NT2/D1 (cell line): ENCODE measurements at regions not wholly inside any gene's neighbourhood (a gene's known extent, or its start where the extent isn't known, plus 50 kb on each side); places are given as distances from the start of the nearest gene placed in this dataset.

Source experiments
- SUZ12 ChIP-seq: IDR thresholded peaks from 2 replicates; pipeline ENCODE4 v1.6.1; 2011; ENCODE audit not compliant: insufficient read length, insufficient read depth; ENCODE audit errors: extremely low read depth
- YY1 ChIP-seq: IDR thresholded peaks from 2 replicates; pipeline ENCODE4 v1.6.1; 2011; ENCODE audit not compliant: insufficient read length, insufficient read depth
- ZNF274 ChIP-seq: IDR thresholded peaks from 2 replicates; pipeline ENCODE4 v1.6.1; 2011; ENCODE audit warnings: mild to moderate bottlenecking, low read depth, low read length

GRCh38 chr1:98294127-98294526 is 367.4 kb upstream of the SNX7 start:
- no peak for TF ChIP-seq YY1
- no peak for TF ChIP-seq ZNF274
- TF ChIP-seq SUZ12, result no peak
